GM12878 (cell line): ENCODE measurements at regions not wholly inside any gene's neighbourhood (a gene's known extent, or its start where the extent isn't known, plus 50 kb on each side); places are given as distances from the start of the nearest gene placed in this dataset.

Experiments used
- ATAC-seq: fragments of 200-7000 bp; cut with Tn5 transposase; 3 replicates; pipeline ENCODE4 v1.9.1; 2020; ENCODE audit warnings: mild to moderate bottlenecking, moderate library complexity
- BruUV-seq: library from RNA; stranded (reverse); fragments of 400-500 nt; replicated peaks from 2 replicates; lab custom pipeline; 2021; lab: Mats Ljungman, UMichigan
- CTCF ChIA-PET: fragments of 300-600 bp; sonication (Branson Sonifier 250); formaldehyde crosslinking; extraction: SDS; loops from one replicate; lab custom pipeline; 2021; ENCODE audit warnings: inconsistent platforms; lab: Yijun Ruan, JAX
- POLR2A ChIA-PET: fragments of 350-600 bp; formaldehyde crosslinking; extraction: SDS; loops from one replicate; lab custom pipeline; 2021; ENCODE audit warnings: inconsistent platforms; lab: Charles Lee
- RAD21 ChIA-PET: fragments of 300-600 bp; sonication (Branson Sonifier 250); formaldehyde crosslinking; loops from one replicate; lab custom pipeline; 2023; ENCODE audit warnings: antibody characterized with exemption; ENCODE audit not compliant: unreplicated experiment; lab: Charles Lee
- SMC1A ChIA-PET: fragments of 300-600 bp; sonication (Branson Sonifier 250); formaldehyde crosslinking; loops from one replicate; lab custom pipeline; 2023; ENCODE audit not compliant: unreplicated experiment, uncharacterized antibody; lab: Charles Lee
- DNase-seq: peaks from one replicate; pipeline ENCODE4 v3.0.0-alpha.2; 2011; ENCODE audit warnings: low read depth, low spot score
- FAIRE-seq: peaks from 3 replicates; lab custom pipeline; 2011; peaks lifted over from hg19 to GRCh38; lab: Jason Lieb, UNC
- H2AFZ ChIP-seq: 2 replicates; pipeline ENCODE4 v1.6.0; 2011; ENCODE audit warnings: low read depth, low read length, control low read depth; ENCODE audit not compliant: control insufficient read depth
- H3K27ac ChIP-seq: 2 replicates; pipeline ENCODE4 v1.5.1; 2011; ENCODE audit warnings: control low read depth; ENCODE audit not compliant: control insufficient read depth, insufficient read depth
- H3K27me3 ChIP-seq, 2 experiments: replicated peaks in 1 of 2; 2 replicates each; pipeline versions ENCODE4 v1.6.0 to v1.6.1; 2011; ENCODE audit warnings: low read length in 1 of 2; ENCODE audit not compliant: control insufficient read depth in 2 of 2, insufficient read depth in 2 of 2
- H3K36me3 ChIP-seq, 2 experiments: 2 replicates each; pipeline ENCODE4 v1.5.1; 2011; ENCODE audit warnings: low read length in 1 of 2; ENCODE audit not compliant: control insufficient read depth in 2 of 2, insufficient read depth in 2 of 2
- H3K4me1 ChIP-seq: 2 replicates; pipeline ENCODE4 v1.6.1; 2011; ENCODE audit warnings: mild to moderate bottlenecking, low read length, moderate library complexity, mixed read lengths; ENCODE audit not compliant: control insufficient read depth, insufficient read depth
- H3K4me2 ChIP-seq: 2 replicates; pipeline ENCODE4 v1.6.0; 2011; ENCODE audit warnings: control low read depth; ENCODE audit not compliant: control insufficient read depth, insufficient read depth
- H3K4me3 ChIP-seq: fragments of 200-600 bp; sonication (generic); 2 replicates; pipeline ENCODE4 v1.5.1; 2016
- H3K79me2 ChIP-seq: 2 replicates; pipeline ENCODE4 v1.6.0; 2011; ENCODE audit warnings: low read length; ENCODE audit not compliant: control insufficient read depth, insufficient read depth
- H3K9ac ChIP-seq: 2 replicates; pipeline ENCODE4 v1.8.0; 2011; ENCODE audit warnings: low read length, control low read depth, mixed read lengths; ENCODE audit not compliant: control insufficient read depth, insufficient read depth
- H3K9me3 ChIP-seq: replicated peaks from 3 replicates; pipeline ENCODE4 v1.5.1; 2011; ENCODE audit warnings: mild to moderate bottlenecking, low read length; ENCODE audit not compliant: control insufficient read depth, insufficient read depth
- H4K20me1 ChIP-seq: 2 replicates; pipeline ENCODE4 v1.6.0; 2011; ENCODE audit not compliant: control insufficient read depth, insufficient read depth
- BRCA1 ChIP-seq: IDR thresholded peaks from 2 replicates; pipeline ENCODE4 v1.6.1; 2011; ENCODE audit warnings: low read depth, low read length, improper control_type of control experiment
- CEBPZ ChIP-seq: fragments of 150-350 bp; IDR thresholded peaks from 2 replicates; pipeline ENCODE4 v1.6.1; 2016; ENCODE audit warnings: low read depth, low read length
- ESRRA ChIP-seq: IDR thresholded peaks from 2 replicates; pipeline ENCODE4 v1.6.1; 2012; ENCODE audit warnings: mild to moderate bottlenecking, low read length, improper control_type of control experiment
- FOXK2 ChIP-seq: fragments of 450-650 bp; IDR thresholded peaks from 2 replicates; pipeline ENCODE4 v1.6.1; 2017; ENCODE audit warnings: mild to moderate bottlenecking, moderate library complexity
- GATAD2B ChIP-seq: fragments of 450-650 bp; conservative IDR thresholded peaks from 2 replicates; pipeline ENCODE4 v1.6.1; 2017; ENCODE audit warnings: low read depth, mild to moderate bottlenecking, moderate library complexity
- KDM1A ChIP-seq: fragments of 200-600 bp; sonication (generic); IDR thresholded peaks from 2 replicates; pipeline ENCODE4 v1.6.1; 2016; ENCODE audit warnings: borderline replicate concordance
- PAX8 ChIP-seq: fragments of 450-650 bp; IDR thresholded peaks from 2 replicates; pipeline ENCODE4 v1.6.1; 2017; ENCODE audit warnings: mild to moderate bottlenecking, moderate library complexity
- POLR2AphosphoS5 ChIP-seq: IDR thresholded peaks from 2 replicates; pipeline ENCODE4 v1.6.1; 2011; ENCODE audit warnings: mild to moderate bottlenecking, low read length, inconsistent platforms
- POU2F2 ChIP-seq: IDR thresholded peaks from 3 replicates; pipeline ENCODE4 v1.6.1; 2011; ENCODE audit warnings: low read depth, mild to moderate bottlenecking, low read length, borderline replicate concordance
- SIX5 ChIP-seq: IDR thresholded peaks from 2 replicates; pipeline ENCODE4 v1.6.1; 2011; ENCODE audit warnings: mild to moderate bottlenecking, low read depth, low read length, moderate library complexity; ENCODE audit not compliant: severe bottlenecking
- SKIL ChIP-seq: fragments of 450-650 bp; IDR thresholded peaks from 2 replicates; pipeline ENCODE4 v1.6.1; 2017; ENCODE audit warnings: mild to moderate bottlenecking, low read depth, inconsistent platforms; ENCODE audit not compliant: poor library complexity, severe bottlenecking
- SP1 ChIP-seq: IDR thresholded peaks from one replicate; pipeline ENCODE4 v1.6.1; 2011; ENCODE audit warnings: low read depth, low read length
- ZNF217 ChIP-seq: fragments of 450-650 bp; IDR thresholded peaks from 2 replicates; pipeline ENCODE4 v1.6.1; 2017; ENCODE audit warnings: antibody characterized with exemption, mild to moderate bottlenecking
- whole genome bisulfite sequencing: methylation state at CpG from one replicate; pipeline ENCODE4 v1.1.6; 2016; ENCODE audit warnings: low lambda C conversion rate; ENCODE audit not compliant: insufficient replicate concordance, insufficient coverage; ENCODE audit errors: missing lambda C conversion rate; 5-methylcytosine and 5-hydroxymethylcytosine counted together
- in situ Hi-C: fragments of 300-500 bp; cut with MboI; formaldehyde crosslinking; loops from 9 replicates; pipeline ENCODE4 v1.14.3; 2018; ENCODE audit warnings: mixed read lengths
- intact Hi-C: fragments of 100-400 bp; cut with micrococcal nuclease; formaldehyde crosslinking; loops from one replicate; pipeline ENCODE4 v1.14.2; 2022; ENCODE audit not compliant: unreplicated experiment

GRCh38 chrX:42415636-42416035 lies 362.3 kb downstream of the PPP1R2C start:
- intact Hi-C loops, result no loop called here
- BruUV-seq, result no TSS peak
- Histone ChIP-seq H3K36me3 (no peaks in the 10 kb centered on the region), H3K27me3 (no peaks in the 10 kb centered on the region), H3K4me1 (no peaks in the 10 kb centered on the region), H3K9ac (no peak overlapping the region), H3K79me2 (no peaks in the 10 kb centered on the region), H2AFZ (no peak overlapping the region), H3K4me2 (no peak overlapping the region), H3K4me3 (no peak overlapping the region), H4K20me1 (no peaks in the 10 kb centered on the region), H3K27ac (no peak overlapping the region), H3K9me3 (no peaks in the 10 kb centered on the region)
- POLR2A ChIA-PET, result no interaction called here
- ATAC-seq (no peak), FAIRE-seq (no peak), DNase-seq (no peak)
- RAD21 ChIA-PET, result no interaction called here
- in situ Hi-C loops, result no loop called here
- WGBS, result 25% methylated on average over 2 of the region's 2 CpGs
- no peak for TF ChIP-seq BRCA1
- TF ChIP-seq SP1, result no peak
- TF ChIP-seq POLR2AphosphoS5, result no peak
- no peak for TF ChIP-seq SIX5
- no peak for TF ChIP-seq POU2F2
- no peak for TF ChIP-seq CEBPZ
- no peak for TF ChIP-seq PAX8
- TF ChIP-seq ZNF217, result no peak
- TF ChIP-seq SKIL, result no peak
- TF ChIP-seq KDM1A, result no peak
- TF ChIP-seq FOXK2, result no peak
- no peak for TF ChIP-seq ESRRA
- no peak for TF ChIP-seq GATAD2B
- SMC1A ChIA-PET, result no interaction called here
- CTCF ChIA-PET, result no interaction called here
